ENCODE measurements at regions not wholly inside any gene's neighbourhood (a gene's known extent, or its start where the extent isn't known, plus 50 kb on each side); places are given as distances from the start of the nearest gene placed in this dataset.

GRCh38 chr15:81548365-81549130 lies 174.5 kb upstream of the TMC3 start:
- TF ChIP-seq SIN3A (IDR thresholded peaks at IDR 0.05; ENCODE audit: borderline replicate concordance, insufficient read depth, low read length) (no peak), POLR2AphosphoS5 (IDR thresholded peaks at IDR 0.05; ENCODE audit: low read depth, low read length) (no peak), REST (IDR thresholded peaks at IDR 0.05; ENCODE audit: insufficient read depth in 1 of 2, low read depth in 2 of 2, low read length in 2 of 2) (no peak), TAF1 (IDR thresholded peaks at IDR 0.05; ENCODE audit: borderline replicate concordance, insufficient read depth, low read length) (no peak), FOXP2 (optimal IDR thresholded peaks at IDR 0.05; ENCODE audit: borderline replicate concordance, extremely low read depth, extremely low read length, insufficient read depth) (no peak)

- TF ChIP-seq TAF1 (IDR thresholded peaks at IDR 0.05; ENCODE audit: borderline replicate concordance, insufficient read depth, low read length) = no peak
- no peak for TF ChIP-seq SIN3A (IDR thresholded peaks at IDR 0.05; ENCODE audit: borderline replicate concordance, insufficient read depth, low read length)
- TF ChIP-seq POLR2AphosphoS5 (IDR thresholded peaks at IDR 0.05; ENCODE audit: low read depth, low read length) = no peak
- TF ChIP-seq REST (IDR thresholded peaks at IDR 0.05; ENCODE audit: insufficient read depth in 1 of 2, low read depth in 2 of 2, low read length in 2 of 2) = no peak
- no peak for TF ChIP-seq FOXP2 (optimal IDR thresholded peaks at IDR 0.05; ENCODE audit: borderline replicate concordance, extremely low read depth, extremely low read length, insufficient read depth)
Observed at GRCh38 chr15:81547521-81548132, 173.6 kb upstream of the TMC3 start.

DNA sequence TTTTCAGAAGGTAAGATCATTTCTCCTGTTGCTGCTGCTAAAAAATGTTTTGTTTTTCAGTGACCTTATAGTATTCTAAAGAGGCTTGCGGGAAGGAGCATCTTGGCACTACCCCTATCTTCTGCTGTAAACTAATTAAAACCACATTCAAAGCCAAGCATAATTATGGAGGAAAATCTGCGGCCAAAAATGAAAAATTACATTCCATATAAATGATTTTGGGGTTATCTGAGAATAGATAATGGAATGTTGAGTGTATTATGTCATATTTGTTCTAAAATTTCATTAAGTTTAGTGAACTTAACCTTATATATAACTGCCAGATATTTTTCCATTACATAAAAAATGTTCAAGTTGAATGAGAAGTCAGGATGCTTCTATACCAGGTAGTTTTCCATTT lies 170.4 kb upstream of the TMC3 start:
- no peak for TF ChIP-seq TAF1 (IDR thresholded peaks at IDR 0.05; ENCODE audit: borderline replicate concordance, insufficient read depth, low read length)
- TF ChIP-seq POLR2AphosphoS5 (IDR thresholded peaks at IDR 0.05; ENCODE audit: low read depth, low read length) = no peak
- TF ChIP-seq FOXP2 (optimal IDR thresholded peaks at IDR 0.05; ENCODE audit: borderline replicate concordance, extremely low read depth, extremely low read length, insufficient read depth) = no peak
- TF ChIP-seq SIN3A (IDR thresholded peaks at IDR 0.05; ENCODE audit: borderline replicate concordance, insufficient read depth, low read length) = no peak
- no peak for TF ChIP-seq REST (IDR thresholded peaks at IDR 0.05; ENCODE audit: insufficient read depth in 1 of 2, low read depth in 2 of 2, low read length in 2 of 2)

GRCh38 chr15:81540909-81541308 lies 166.9 kb upstream of the TMC3 start:
- no peak for TF ChIP-seq REST (IDR thresholded peaks at IDR 0.05; ENCODE audit: insufficient read depth in 1 of 2, low read depth in 2 of 2, low read length in 2 of 2)
- TF ChIP-seq FOXP2 (optimal IDR thresholded peaks at IDR 0.05; ENCODE audit: borderline replicate concordance, extremely low read depth, extremely low read length, insufficient read depth) = no peak
- no peak for TF ChIP-seq TAF1 (IDR thresholded peaks at IDR 0.05; ENCODE audit: borderline replicate concordance, insufficient read depth, low read length)
- no peak for TF ChIP-seq SIN3A (IDR thresholded peaks at IDR 0.05; ENCODE audit: borderline replicate concordance, insufficient read depth, low read length)
- no peak for TF ChIP-seq POLR2AphosphoS5 (IDR thresholded peaks at IDR 0.05; ENCODE audit: low read depth, low read length)

All from PFSK-1 (cell line).